Neural progenitor cell (in vitro differentiated cells): ENCODE measurements at regions not wholly inside any gene's neighbourhood (a gene's known extent, or its start where the extent isn't known, plus 50 kb on each side); places are given as distances from the start of the nearest gene placed in this dataset.

ENCODE experiments used
- CTCF ChIP-seq: fragments of 200-600 bp; sonication (generic); IDR thresholded peaks from 2 replicates; pipeline ENCODE4 v1.5.1; 2017; ENCODE audit warnings: antibody characterized with exemption, mild to moderate bottlenecking
- EZH2 ChIP-seq: fragments of 200-600 bp; sonication (generic); IDR thresholded peaks from 2 replicates; pipeline ENCODE4 v1.6.1; 2017; ENCODE audit warnings: antibody characterized with exemption, mild to moderate bottlenecking, moderate library complexity

DNA sequence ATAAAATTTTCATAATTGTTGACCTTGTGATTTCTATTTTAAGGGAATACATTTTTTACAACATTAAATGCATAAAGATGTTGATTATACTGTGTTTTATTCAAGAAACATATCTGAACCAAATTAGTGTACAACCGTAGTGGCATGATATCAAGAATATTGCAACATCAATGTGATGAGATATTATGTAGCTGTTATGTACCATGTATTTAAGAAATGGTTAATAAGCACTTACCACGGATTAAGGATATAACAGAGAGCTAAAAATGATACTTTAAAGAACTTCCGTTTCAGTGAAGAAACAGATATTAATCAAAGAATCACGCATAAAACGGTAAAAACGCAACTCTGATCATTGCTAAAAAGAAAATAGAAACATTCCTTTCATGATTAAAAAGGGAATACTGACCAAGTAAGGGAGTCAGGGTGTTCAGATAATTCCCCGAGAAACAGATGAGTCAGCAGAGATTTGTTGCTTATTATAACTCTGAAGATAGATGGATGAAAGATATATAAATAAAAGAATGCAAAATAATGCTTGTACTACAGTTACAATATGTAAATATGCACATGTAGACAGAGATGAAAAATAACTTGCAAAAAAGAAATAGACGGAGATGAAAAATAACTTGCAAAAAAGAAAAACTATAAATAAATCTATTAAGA, 281.9 kb upstream of the MAF start:
- TF ChIP-seq CTCF (no peak), EZH2 (no peak)
